ACC112 (cell line): ENCODE measurements at regions not wholly inside any gene's neighbourhood (a gene's known extent, or its start where the extent isn't known, plus 50 kb on each side); places are given as distances from the start of the nearest gene placed in this dataset.
A peak's percentile ranks its signal among the peaks of the same experiment; 100 is the strongest.

Experiments used
- H2AFZ ChIP-seq: fragments of 200-600 bp; sonication (generic); one replicate; pipeline ENCODE4 v1.6.0; 2017; ENCODE audit warnings: antibody characterized with exemption, low read length; ENCODE audit not compliant: unreplicated experiment
- H3K27ac ChIP-seq: fragments of 200-600 bp; sonication (generic); 2 replicates; pipeline ENCODE4 v1.5.1; 2014; ENCODE audit warnings: low read depth, mild to moderate bottlenecking, antibody characterized with exemption, low read length, moderate library complexity
- H3K27me3 ChIP-seq: fragments of 200-600 bp; sonication (generic); 2 replicates; pipeline ENCODE4 v1.6.1; 2014; ENCODE audit warnings: mild to moderate bottlenecking, antibody characterized with exemption, low read length, moderate library complexity, mixed read lengths; ENCODE audit not compliant: insufficient read depth
- H3K36me3 ChIP-seq: fragments of 200-600 bp; sonication (generic); 2 replicates; pipeline ENCODE4 v1.6.1; 2016; ENCODE audit warnings: mild to moderate bottlenecking, antibody characterized with exemption, low read length, moderate library complexity, mixed read lengths; ENCODE audit not compliant: insufficient read depth
- H3K4me1 ChIP-seq: fragments of 200-600 bp; sonication (generic); one replicate; pipeline ENCODE4 v1.6.1; 2016; ENCODE audit warnings: low read length, mixed read lengths; ENCODE audit not compliant: insufficient read depth, unreplicated experiment, control insufficient read depth
- H3K4me3 ChIP-seq: fragments of 200-600 bp; sonication (generic); 2 replicates; pipeline ENCODE4 v1.5.1; 2014; ENCODE audit warnings: mild to moderate bottlenecking, low read depth, low read length
- H3K79me2 ChIP-seq: fragments of 200-600 bp; sonication (generic); one replicate; pipeline ENCODE4 v1.6.0; 2016; ENCODE audit warnings: low read length; ENCODE audit not compliant: control insufficient read depth, unreplicated experiment, insufficient read depth

DNA sequence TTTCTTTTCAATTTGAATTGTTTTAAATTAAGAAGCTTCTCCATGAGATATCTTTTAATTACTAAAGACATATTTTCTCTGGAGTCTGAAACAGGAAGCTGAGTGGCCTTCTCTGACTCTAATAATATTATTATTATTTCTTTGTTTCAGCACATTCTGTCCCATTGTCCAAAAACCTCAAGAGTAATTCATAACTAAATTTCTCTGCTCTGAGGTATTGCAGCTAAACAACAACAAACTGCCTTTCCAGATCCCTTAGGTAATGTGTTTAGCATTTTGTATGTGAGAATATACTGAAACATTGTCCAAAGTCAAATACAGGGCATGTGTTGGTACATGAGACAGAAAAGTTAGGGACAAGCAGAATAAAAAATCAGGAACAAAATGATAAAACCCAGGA, 199.0 kb upstream of the FAR2 start:
- H3K79me2 ChIP-seq, result no peaks in the 10 kb centered on the region
- no peaks in the 10 kb centered on the region for H3K27me3 ChIP-seq
- no peak overlapping the region for H3K27ac ChIP-seq
- H2AFZ ChIP-seq, result no peak overlapping the region
- peaks cover 7% of the 10 kb centered on the region for H3K4me1 ChIP-seq
- H3K36me3 ChIP-seq, result no peaks in the 10 kb centered on the region
- H3K4me3 ChIP-seq, result no peak overlapping the region

GRCh38 chr12:28951935-28952334, 197.1 kb upstream of the FAR2 start:
- Histone ChIP-seq H3K27ac (no peak overlapping the region), H3K79me2 (no peaks in the 10 kb centered on the region), H3K36me3 (no peaks in the 10 kb centered on the region), H3K27me3 (no peaks in the 10 kb centered on the region), H3K4me1 (peaks cover 10% of the 10 kb centered on the region), H2AFZ (no peak overlapping the region), H3K4me3 (no peak overlapping the region)

DNA sequence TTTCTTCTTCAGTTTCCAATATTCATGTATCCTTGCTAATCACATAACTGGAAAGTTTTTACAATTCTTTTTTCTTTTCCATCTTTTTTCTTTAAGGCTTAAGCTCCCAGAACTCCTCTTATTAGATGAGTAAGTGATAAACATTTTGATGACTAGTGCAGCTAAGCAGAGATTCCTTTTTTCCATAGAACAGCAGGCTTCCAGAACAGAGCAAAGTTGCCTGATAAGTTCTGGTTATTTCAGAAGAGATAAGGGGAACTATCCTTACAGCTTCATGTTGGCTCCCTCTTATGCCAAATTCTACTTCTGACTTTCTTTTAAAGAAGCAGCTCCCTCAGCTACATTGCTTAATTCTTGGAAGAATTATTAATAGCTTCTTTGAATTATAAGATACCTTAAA, 194.7 kb upstream of the FAR2 start:
- H3K27ac ChIP-seq, result no peak overlapping the region
- H3K79me2 ChIP-seq, result no peaks in the 10 kb centered on the region
- no peak overlapping the region for H3K4me3 ChIP-seq
- H3K27me3 ChIP-seq, result no peaks in the 10 kb centered on the region
- peaks cover 19% of the 10 kb centered on the region for H3K4me1 ChIP-seq
- H3K36me3 ChIP-seq, result no peaks in the 10 kb centered on the region
- no peak overlapping the region for H2AFZ ChIP-seq

GRCh38 chr12:28955491-28955890, 193.6 kb upstream of the FAR2 start:
- H3K4me3 ChIP-seq, result no peak overlapping the region
- H3K27ac ChIP-seq, result no peak overlapping the region
- no peaks in the 10 kb centered on the region for H3K27me3 ChIP-seq
- H3K4me1 ChIP-seq, result peaks cover 19% of the 10 kb centered on the region
- H2AFZ ChIP-seq, result no peak overlapping the region
- H3K36me3 ChIP-seq, result no peaks in the 10 kb centered on the region
- H3K79me2 ChIP-seq, result no peaks in the 10 kb centered on the region

DNA sequence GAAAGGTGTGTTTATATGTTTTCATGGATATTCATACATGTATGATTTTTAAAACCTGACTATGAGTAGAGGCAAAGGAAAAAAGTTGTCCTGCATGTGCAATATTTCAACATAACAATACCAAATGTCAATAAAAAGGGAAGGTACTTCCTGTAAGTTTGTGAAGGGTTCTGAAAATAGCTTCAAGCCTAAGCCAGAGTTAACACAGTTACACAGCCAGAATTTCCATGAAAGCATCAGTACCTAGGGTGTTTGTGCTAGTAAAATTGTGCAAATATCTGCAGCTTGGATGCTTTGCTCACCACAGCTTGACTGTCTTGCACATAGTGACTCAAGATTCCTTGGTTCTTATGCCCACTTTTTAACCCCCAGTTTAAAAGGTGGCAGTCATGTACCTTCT, 193.1 kb upstream of the FAR2 start:
- no peak overlapping the region for H2AFZ ChIP-seq

GRCh38 chr12:28958553-28959195, 190.4 kb upstream of the FAR2 start:
- peaks cover 33% of the 10 kb centered on the region for H3K4me1 ChIP-seq
- H3K27ac ChIP-seq, result peak overlapping the region; percentile 54
- no peaks in the 10 kb centered on the region for H3K36me3 ChIP-seq
- no peaks in the 10 kb centered on the region for H3K27me3 ChIP-seq
- 0 out of 2 replicates have a peak overlapping the region, but pooled peaks have one; percentile 4 for H3K4me3 ChIP-seq
- no peaks in the 10 kb centered on the region for H3K79me2 ChIP-seq
- H2AFZ ChIP-seq, result peak overlapping the region; percentile 61

More for the DNA sequence above, 193.1 kb upstream of the FAR2 start:
- no peak overlapping the region for H3K4me3 ChIP-seq
- H3K36me3 ChIP-seq, result no peaks in the 10 kb centered on the region
- no peaks in the 10 kb centered on the region for H3K27me3 ChIP-seq
- H3K27ac ChIP-seq, result no peak overlapping the region
- peaks cover 19% of the 10 kb centered on the region for H3K4me1 ChIP-seq
- H3K79me2 ChIP-seq, result no peaks in the 10 kb centered on the region

DNA sequence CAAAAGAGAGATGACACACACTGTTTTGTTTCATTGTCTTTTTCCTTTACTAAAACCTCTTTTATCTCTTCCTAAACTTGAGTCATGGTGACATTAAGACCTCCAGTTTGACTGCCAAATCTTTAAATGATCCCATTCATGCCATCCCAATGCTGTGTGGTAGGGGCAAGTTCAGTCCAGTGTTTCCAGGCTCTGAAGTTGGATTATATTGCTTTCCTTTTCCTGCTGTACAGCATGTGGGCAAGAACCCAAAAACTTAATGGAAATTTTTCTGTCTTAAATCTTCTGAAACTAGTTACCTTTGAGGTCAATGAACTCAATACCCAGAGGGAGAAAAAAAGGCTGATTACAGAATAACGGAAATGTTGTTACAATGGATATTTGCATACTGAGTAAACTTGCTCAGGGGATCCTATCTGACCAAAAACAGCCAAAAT, 187.1 kb upstream of the FAR2 start:
- Histone ChIP-seq H3K4me1 (peaks cover 23% of the 10 kb centered on the region), H3K27me3 (no peaks in the 10 kb centered on the region), H3K36me3 (no peaks in the 10 kb centered on the region), H3K79me2 (no peaks in the 10 kb centered on the region), H2AFZ (peak overlapping the region; percentile 0), H3K4me3 (no peak overlapping the region), H3K27ac (peak overlapping the region; percentile 17; the same call in 1 of the 2 replicates)

DNA sequence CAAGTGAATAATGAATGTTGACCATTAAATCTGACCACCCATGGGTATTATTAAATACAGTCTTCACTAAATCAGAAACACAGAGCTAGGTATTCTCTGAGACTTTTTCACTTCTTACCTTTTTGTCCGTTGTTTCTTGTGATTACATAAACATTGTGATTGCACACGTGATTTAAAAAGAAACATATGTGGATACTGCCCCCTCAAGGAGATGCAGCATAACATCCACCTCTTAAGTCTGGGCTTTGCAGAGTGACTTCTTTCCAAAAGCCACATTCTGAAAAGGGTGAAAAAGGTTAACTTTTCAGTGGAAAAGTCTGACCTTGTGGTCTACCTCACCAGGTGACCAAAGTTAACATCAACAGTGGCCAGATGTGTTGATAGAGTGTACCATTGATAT, 185.5 kb upstream of the FAR2 start:
- no peaks in the 10 kb centered on the region for H3K27me3 ChIP-seq
- H3K36me3 ChIP-seq, result no peaks in the 10 kb centered on the region
- peaks cover 21% of the 10 kb centered on the region for H3K4me1 ChIP-seq
- no peak overlapping the region for H3K4me3 ChIP-seq
- H2AFZ ChIP-seq, result no peak overlapping the region
- no peaks in the 10 kb centered on the region for H3K79me2 ChIP-seq
- no peak overlapping the region for H3K27ac ChIP-seq

DNA sequence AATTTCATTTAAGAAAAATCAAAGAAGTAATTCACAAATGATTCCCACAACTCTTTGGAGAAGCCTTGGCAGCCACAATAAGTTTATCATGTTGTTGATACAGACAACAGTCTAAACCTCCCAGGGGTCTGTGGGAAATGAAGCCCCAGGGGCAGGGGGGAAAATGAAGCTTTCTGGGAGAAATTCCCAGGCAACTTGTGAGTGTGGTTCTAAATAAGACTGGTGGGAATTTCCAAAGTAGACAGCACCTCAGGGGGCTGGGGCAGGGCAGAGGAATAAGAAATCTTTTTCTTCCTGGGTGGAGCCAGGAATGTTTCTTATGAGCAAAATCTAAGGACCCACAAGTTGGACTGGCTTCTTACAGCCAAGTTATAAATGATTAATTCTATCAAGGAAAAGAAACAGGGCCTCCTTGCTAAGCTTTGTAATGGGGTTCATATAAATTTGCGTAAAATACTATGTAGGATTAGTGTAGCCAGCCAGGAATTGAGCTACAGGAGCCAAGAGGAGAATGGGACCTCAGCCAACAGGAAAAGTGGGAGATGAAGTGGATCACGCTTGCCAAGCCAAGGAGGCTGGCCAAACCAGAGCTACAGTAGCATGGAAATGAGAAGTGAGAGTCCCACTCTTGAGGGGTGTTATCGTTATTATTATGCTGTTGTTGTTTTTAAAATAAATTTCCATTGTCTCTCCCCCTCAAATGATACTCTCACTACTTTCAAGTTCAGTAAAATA, 182.9 kb upstream of the FAR2 start:
- H3K27ac ChIP-seq, result no peak overlapping the region
- H3K27me3 ChIP-seq, result no peaks in the 10 kb centered on the region
- H2AFZ ChIP-seq, result no peak overlapping the region
- no peaks in the 10 kb centered on the region for H3K79me2 ChIP-seq
- H3K4me1 ChIP-seq, result peaks cover 14% of the 10 kb centered on the region
- H3K4me3 ChIP-seq, result no peak overlapping the region
- H3K36me3 ChIP-seq, result no peaks in the 10 kb centered on the region

GRCh38 chr12:28967426-28967825, 181.7 kb upstream of the FAR2 start:
- Histone ChIP-seq H3K4me3 (no peak overlapping the region), H2AFZ (no peak overlapping the region), H3K27ac (no peak overlapping the region), H3K4me1 (peaks cover 7% of the 10 kb centered on the region), H3K79me2 (no peaks in the 10 kb centered on the region), H3K36me3 (no peaks in the 10 kb centered on the region), H3K27me3 (no peaks in the 10 kb centered on the region)

DNA sequence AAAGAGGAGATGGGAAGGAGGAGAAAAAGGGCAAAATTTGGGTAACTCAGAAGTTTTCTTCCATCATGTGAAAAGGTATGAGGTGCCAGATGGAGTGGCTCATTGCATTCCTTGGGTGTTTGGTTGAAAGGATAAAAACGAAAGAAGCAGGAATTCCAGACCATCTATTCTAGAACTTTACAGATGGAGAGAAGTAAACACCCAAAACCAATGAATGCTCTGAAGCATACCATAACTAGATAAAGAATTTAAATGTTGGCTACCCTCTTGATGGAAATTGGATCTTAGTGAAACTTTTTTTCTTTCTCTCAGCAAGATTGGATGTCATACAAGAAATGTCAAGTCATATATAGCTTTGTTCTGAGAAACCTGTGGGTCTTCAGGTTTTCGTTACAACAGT, 175.6 kb upstream of the FAR2 start:
- Histone ChIP-seq H3K27me3 (no peaks in the 10 kb centered on the region), H3K27ac (no peak overlapping the region), H3K4me3 (no peak overlapping the region), H3K36me3 (no peaks in the 10 kb centered on the region), H3K4me1 (no peaks in the 10 kb centered on the region), H2AFZ (no peak overlapping the region), H3K79me2 (no peaks in the 10 kb centered on the region)
